Heart right ventricle (tissue), 16 donors: ENCODE measurements at regions not wholly inside any gene's neighbourhood (a gene's known extent, or its start where the extent isn't known, plus 50 kb on each side); places are given as distances from the start of the nearest gene placed in this dataset.

Source experiments
- ATAC-seq, 8 donors: fragments of 200-7000 bp; cut with Tn5 transposase; one replicate each; pipeline ENCODE4 v1.9.1; 2020; ENCODE audit warnings: mild to moderate bottlenecking in 8 of 8, moderate library complexity in 8 of 8, moderate number of reproducible peaks in 1 of 8
- DNase-seq, 2 donors: peaks; one replicate each; pipeline ENCODE4 v3.0.0-alpha.2; 2020
- H3K27ac ChIP-seq, 10 donors: fragments of 200-600 bp; sonication (generic) in 2 of 10; one replicate each; pipeline versions ENCODE4 v1.5.0 to v1.8.0; 2020 to 2022; ENCODE audit warnings: mild to moderate bottlenecking in 3 of 10
- H3K27me3 ChIP-seq, 7 donors: fragments of 200-600 bp; one replicate each; pipeline ENCODE4 v1.8.0; 2021 to 2022; ENCODE audit warnings: mild to moderate bottlenecking in 2 of 7
- H3K36me3 ChIP-seq, 9 donors: fragments of 200-600 bp; sonication (generic) in 1 of 9; one replicate each; pipeline versions ENCODE4 v1.5.0 to v1.8.0; 2020 to 2022; ENCODE audit warnings: mild to moderate bottlenecking in 2 of 9
- H3K4me1 ChIP-seq, 9 donors: fragments of 200-600 bp; sonication (generic) in 1 of 9; one replicate each; pipeline versions ENCODE4 v1.5.0 to v1.8.0; 2020 to 2022; ENCODE audit warnings: mild to moderate bottlenecking in 4 of 9
- H3K4me3 ChIP-seq, 10 donors: fragments of 200-600 bp; sonication (generic) in 2 of 10; one replicate each; pipeline versions ENCODE4 v1.5.0 to v1.8.0; 2020 to 2022; ENCODE audit warnings: mild to moderate bottlenecking in 7 of 10, moderate library complexity in 2 of 10
- H3K9me3 ChIP-seq, 11 donors: fragments of 200-600 bp in 10 of 11; sonication (generic) in 2 of 11; one replicate each; pipeline versions ENCODE4 v1.5.0 to v1.8.0; 2013 to 2022; ENCODE audit warnings: mild to moderate bottlenecking in 2 of 11, control low read depth in 1 of 11, moderate library complexity in 1 of 11
- CTCF ChIP-seq, 9 donors: fragments of 200-600 bp; sonication (generic) in 2 of 9; IDR thresholded peaks; one replicate each; pipeline versions ENCODE4 v1.5.0 to v1.8.0; 2021 to 2022; ENCODE audit warnings: antibody characterized with exemption in 9 of 9, mild to moderate bottlenecking in 5 of 9, moderate library complexity in 1 of 9
- WGBS, 2 donors: extraction: QIAGEN DNeasy Blood & Tissue Kit; methylation state at CpG; one replicate each; pipeline ENCODE4 v1.1.7; 2013; ENCODE audit warnings: inconsistent platforms in 1 of 2; 5-methylcytosine and 5-hydroxymethylcytosine counted together
- intact Hi-C, 10 donors: fragments of 100-400 bp; cut with DNase I; formaldehyde crosslinking; loops; one replicate each; pipeline versions ENCODE4 v1.11.1 to v1.14.2; 2022
- donor health status: Arrhythmogenic right ventricular cardiomyopathy.
- donor health status: ischemic (EF 13 %, LVEDD 7.1; RV severe dilation, severe dysfunction).
- donor health status: healthy with polysubstance abuse.
- donor health status: DM: no; HTN: yes; CAD: no.
- donor health status: DM: no; HTN: no; CAD: no.
- donor health status: ischemic (EF 25% LVEDD 6.9; RV normal size, moderate dysfunction).
- donor health status: ischemic (EF 25% LVEDD 5.7; RV mildly dilated, moderate dysfunction).
- donor health status: healthy.
- donor health status: DM: yes; HTN: yes; CAD: no.
- donor health status: Ischemic cardiomyopathy.
- donor health status: ischemic (EF 35%, LVEDD 5.7; RV mildly dilated, moderate dysfunction).
- donor health status: nonischemic (EF 11% LVEDD 7.7; RV severe dilation, severe dysfunction).
- donor health status: DM: yes; HTN: yes; CAD: no.
- donor health status: PGD.
- donor health status: ischemic (EF 29% LVEDD 5.4; RV normal size, mild dysfunction).
- donor health status: nonischemic (EF 23%, LVEDD 6.1; RV moderate dilation, normal function).

- intact Hi-C loops: no loop called here
- 58 to 77% methylated on average over 1 of the region's 1 CpG for WGBS, 2 donors
- ATAC-seq (no peak), DNase-seq (no peak)
- no peaks in the 10 kb centered on the region for H3K27me3 ChIP-seq
- H3K4me1 ChIP-seq: no peaks in the 10 kb centered on the region
- H3K4me3 ChIP-seq: no peak overlapping the region
- H3K9me3 ChIP-seq: peaks cover 0 to 22% (median 12%) of the 10 kb centered on the region in 11 donors
- no peak overlapping the region for H3K27ac ChIP-seq
- TF ChIP-seq CTCF (IDR thresholded peaks at IDR 0.05): no peak
- no peaks in the 10 kb centered on the region for H3K36me3 ChIP-seq
Observed at GRCh38 chr15:23514484-23514883, 51.0 kb upstream of the MKRN3 start.

GRCh38 chr15:23506762-23507161 is 58.7 kb upstream of the MKRN3 start:
- H3K4me3 ChIP-seq: no peak overlapping the region
- H3K36me3 ChIP-seq: no peaks in the 10 kb centered on the region
- ATAC-seq (no peak), DNase-seq (no peak)
- no peak overlapping the region for H3K27ac ChIP-seq
- intact Hi-C loops: no loop called here
- H3K9me3 ChIP-seq: peaks cover 0 to 25% (median 14%) of the 10 kb centered on the region in 11 donors
- H3K4me1 ChIP-seq: no peaks in the 10 kb centered on the region
- no peak for TF ChIP-seq CTCF (IDR thresholded peaks at IDR 0.05)
- H3K27me3 ChIP-seq: peaks cover 0 to 8% (median 0%) of the 10 kb centered on the region in 7 donors

GRCh38 chr15:23503980-23504379 is 56.9 kb upstream of the GOLGA6L2 start:
- no peak overlapping the region for H3K4me3 ChIP-seq
- H3K27ac ChIP-seq: no peak overlapping the region
- intact Hi-C loops: no loop called here
- DNase-seq (no peak), ATAC-seq (no peak)
- H3K27me3 ChIP-seq: peaks cover 0 to 8% (median 0%) of the 10 kb centered on the region in 7 donors
- 65 to 68% methylated on average over 3 of the region's 3 CpGs for WGBS, 2 donors
- H3K9me3 ChIP-seq: peaks cover 0 to 8% (median 0%) of the 10 kb centered on the region in 11 donors
- no peaks in the 10 kb centered on the region for H3K4me1 ChIP-seq
- no peak for TF ChIP-seq CTCF (IDR thresholded peaks at IDR 0.05)
- H3K36me3 ChIP-seq: no peaks in the 10 kb centered on the region

GRCh38 chr15:23503576-23503975 is 56.5 kb upstream of the GOLGA6L2 start:
- no peaks in the 10 kb centered on the region for H3K36me3 ChIP-seq
- TF ChIP-seq CTCF (IDR thresholded peaks at IDR 0.05): no peak
- no peak overlapping the region for H3K27ac ChIP-seq
- no peak for DNase-seq
- H3K4me1 ChIP-seq: no peaks in the 10 kb centered on the region
- no peak for ATAC-seq
- intact Hi-C loops: no loop called here
- H3K27me3 ChIP-seq: peaks cover 0 to 8% (median 0%) of the 10 kb centered on the region in 7 donors
- WGBS, 2 donors: 53 to 54% methylated on average over 4 of the region's 4 CpGs
- H3K9me3 ChIP-seq: peaks cover 0 to 4% (median 0%) of the 10 kb centered on the region in 11 donors
- no peak overlapping the region for H3K4me3 ChIP-seq
